Peyer's patch (tissue), 4 donors: ENCODE measurements at regions not wholly inside any gene's neighbourhood (a gene's known extent, or its start where the extent isn't known, plus 50 kb on each side); places are given as distances from the start of the nearest gene placed in this dataset.

Experiments used
- POLR2A ChIP-seq, 2 donors: fragments of 450-650 bp; IDR thresholded peaks; one replicate each; pipeline ENCODE4 v1.5.1; 2017; ENCODE audit warnings: antibody characterized with exemption in 2 of 2, mild to moderate bottlenecking in 2 of 2, moderate library complexity in 2 of 2
- TF ChIP-seq, protein P1 (sequence below), 6 experiments: fragments of 450-650 bp in 4 of 6; fragments of 200-600 bp in 2 of 6; sonication (generic) in 1 of 6; IDR thresholded peaks; one replicate each; pipeline ENCODE4 v1.5.1; 2017 to 2019; ENCODE audit warnings: antibody characterized with exemption in 6 of 6, mild to moderate bottlenecking in 3 of 6, moderate library complexity in 1 of 6

DNA sequence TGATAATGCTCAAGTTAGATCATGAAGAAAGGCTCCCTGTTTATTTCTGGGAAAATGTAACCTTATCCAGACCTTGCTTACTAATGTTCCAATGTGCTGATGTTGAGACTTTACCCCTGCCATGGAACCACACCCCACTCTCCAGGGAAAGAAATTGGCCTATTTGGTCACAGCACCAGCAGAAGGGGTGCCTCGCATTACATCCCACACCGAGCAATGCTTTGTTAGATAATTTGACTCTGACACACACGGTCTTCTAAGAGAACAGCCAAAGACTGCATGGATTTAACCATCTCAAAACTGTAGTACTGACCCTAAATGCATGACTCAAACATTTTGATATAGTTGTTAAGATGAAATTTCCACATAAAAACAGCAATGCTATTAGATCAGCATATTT lies 152.1 kb upstream of the CCDC150 start:
- TF ChIP-seq, protein P1, sequence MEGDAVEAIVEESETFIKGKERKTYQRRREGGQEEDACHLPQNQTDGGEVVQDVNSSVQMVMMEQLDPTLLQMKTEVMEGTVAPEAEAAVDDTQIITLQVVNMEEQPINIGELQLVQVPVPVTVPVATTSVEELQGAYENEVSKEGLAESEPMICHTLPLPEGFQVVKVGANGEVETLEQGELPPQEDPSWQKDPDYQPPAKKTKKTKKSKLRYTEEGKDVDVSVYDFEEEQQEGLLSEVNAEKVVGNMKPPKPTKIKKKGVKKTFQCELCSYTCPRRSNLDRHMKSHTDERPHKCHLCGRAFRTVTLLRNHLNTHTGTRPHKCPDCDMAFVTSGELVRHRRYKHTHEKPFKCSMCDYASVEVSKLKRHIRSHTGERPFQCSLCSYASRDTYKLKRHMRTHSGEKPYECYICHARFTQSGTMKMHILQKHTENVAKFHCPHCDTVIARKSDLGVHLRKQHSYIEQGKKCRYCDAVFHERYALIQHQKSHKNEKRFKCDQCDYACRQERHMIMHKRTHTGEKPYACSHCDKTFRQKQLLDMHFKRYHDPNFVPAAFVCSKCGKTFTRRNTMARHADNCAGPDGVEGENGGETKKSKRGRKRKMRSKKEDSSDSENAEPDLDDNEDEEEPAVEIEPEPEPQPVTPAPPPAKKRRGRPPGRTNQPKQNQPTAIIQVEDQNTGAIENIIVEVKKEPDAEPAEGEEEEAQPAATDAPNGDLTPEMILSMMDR (IDR thresholded peaks at IDR 0.05): no peak
- no peak for TF ChIP-seq POLR2A (IDR thresholded peaks at IDR 0.05)
